Lung (tissue), 11 donors: ENCODE measurements at regions not wholly inside any gene's neighbourhood (a gene's known extent, or its start where the extent isn't known, plus 50 kb on each side); places are given as distances from the start of the nearest gene placed in this dataset.

Experiments
- ATAC-seq: fragments of 200-7000 bp; cut with Tn5 transposase; one replicate; pipeline ENCODE4 v1.9.1; 2020; ENCODE audit warnings: moderate number of reproducible peaks; ENCODE audit not compliant: insufficient read depth, low FRiP score
- DNase-seq, 3 donors: peaks; one replicate each; pipeline ENCODE4 v3.0.0-alpha.2; 2013 to 2017
- H3K27ac ChIP-seq, 2 donors: one replicate each; pipeline ENCODE4 v1.5.1; 2013; ENCODE audit warnings: mild to moderate bottlenecking in 2 of 2, moderate library complexity in 2 of 2, control low read depth in 1 of 2, inconsistent platforms in 1 of 2, low read depth in 1 of 2, low read length in 1 of 2
- H3K27me3 ChIP-seq, 3 donors: one replicate each; pipeline ENCODE4 v1.5.1; 2013; ENCODE audit warnings: low read length in 2 of 3; ENCODE audit not compliant: control insufficient read depth in 3 of 3, insufficient read depth in 3 of 3
- H3K36me3 ChIP-seq, 4 donors: one replicate each; pipeline ENCODE4 v1.5.1; 2013; ENCODE audit warnings: low read length in 4 of 4, mild to moderate bottlenecking in 1 of 4, moderate library complexity in 1 of 4; ENCODE audit not compliant: control insufficient read depth in 4 of 4, insufficient read depth in 4 of 4
- H3K4me1 ChIP-seq, 5 donors: one replicate each; pipeline ENCODE4 v1.5.1; 2013; ENCODE audit warnings: low read length in 5 of 5, mild to moderate bottlenecking in 2 of 5, moderate library complexity in 1 of 5; ENCODE audit not compliant: control insufficient read depth in 5 of 5, insufficient read depth in 5 of 5
- H3K4me3 ChIP-seq: one replicate; pipeline ENCODE4 v1.5.1; 2013; ENCODE audit warnings: mild to moderate bottlenecking, control low read depth, moderate library complexity
- H3K9ac ChIP-seq, 2 donors: one replicate each; pipeline ENCODE4 v1.5.1; 2013; ENCODE audit warnings: low read length in 2 of 2, control low read depth in 1 of 2; ENCODE audit not compliant: insufficient read depth in 1 of 2
- H3K9me3 ChIP-seq, 4 donors: one replicate each; pipeline ENCODE4 v1.5.1; 2013; ENCODE audit warnings: low read length in 3 of 4, mild to moderate bottlenecking in 1 of 4, moderate library complexity in 1 of 4; ENCODE audit not compliant: control insufficient read depth in 4 of 4, insufficient read depth in 3 of 4
- CTCF ChIP-seq: IDR thresholded peaks from 2 replicates; pipeline ENCODE4 v1.5.1; 2012; ENCODE audit warnings: mild to moderate bottlenecking; ENCODE audit errors: control extremely low read depth, extremely low read depth
- WGBS, 2 donors: extraction: QIAGEN DNeasy Blood & Tissue Kit; methylation state at CpG; one replicate each; pipeline ENCODE4 v1.1.7; 2013; 5-methylcytosine and 5-hydroxymethylcytosine counted together
- donor health status: control.
- donor health status: control.
- donor health status: Bipolar disorder and iron deficiency.
- donor health status: healthy.
- donor health status: DM: yes; HTN: yes; CAD: no.

DNA sequence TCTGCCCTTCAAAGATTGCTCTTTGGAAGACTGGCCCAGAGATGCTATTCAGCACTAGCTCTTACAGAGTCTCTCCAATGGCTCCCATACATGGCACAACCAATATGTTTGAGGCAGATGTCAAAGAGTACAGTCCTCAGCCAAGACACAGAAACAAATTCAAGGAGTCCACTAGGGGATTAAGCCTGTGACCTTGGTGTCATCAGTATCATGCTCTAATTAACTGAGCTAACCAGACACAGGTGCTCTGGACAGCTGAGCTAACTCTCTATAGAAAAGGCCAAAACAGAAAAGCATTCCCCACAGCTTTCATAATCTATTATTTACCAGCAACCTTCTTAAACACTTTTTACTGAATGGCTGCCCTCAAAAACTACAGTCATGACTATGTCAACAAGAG lies 666.0 kb upstream of the PLXNA2 start:
- no peaks in the 10 kb centered on the region for H3K36me3 ChIP-seq
- DNase-seq (no peak), ATAC-seq (no peak)
- H3K27me3 ChIP-seq: no peaks in the 10 kb centered on the region
- no peak for TF ChIP-seq CTCF
- H3K27ac ChIP-seq: no peak overlapping the region
- no peak overlapping the region for H3K9ac ChIP-seq
- no peak overlapping the region for H3K4me3 ChIP-seq
- H3K9me3 ChIP-seq: no peaks in the 10 kb centered on the region
- H3K4me1 ChIP-seq: no peaks in the 10 kb centered on the region

GRCh38 chr1:208917281-208917680 lies 666.2 kb upstream of the CAMK1G start:
- no peaks in the 10 kb centered on the region for H3K9me3 ChIP-seq
- no peaks in the 10 kb centered on the region for H3K4me1 ChIP-seq
- no peak overlapping the region for H3K27ac ChIP-seq
- 63 to 74% methylated on average over 5 of the region's 5 CpGs for WGBS, 2 donors
- no peak overlapping the region for H3K9ac ChIP-seq
- no peak for TF ChIP-seq CTCF
- no peaks in the 10 kb centered on the region for H3K36me3 ChIP-seq
- no peak overlapping the region for H3K4me3 ChIP-seq
- DNase-seq (no peak), ATAC-seq (no peak)
- no peaks in the 10 kb centered on the region for H3K27me3 ChIP-seq

- Histone ChIP-seq H3K27ac (no peak overlapping the region), H3K36me3 (no peaks in the 10 kb centered on the region), H3K9me3 (no peaks in the 10 kb centered on the region), H3K27me3 (no peaks in the 10 kb centered on the region), H3K4me3 (no peak overlapping the region), H3K9ac (no peak overlapping the region), H3K4me1 (no peaks in the 10 kb centered on the region)
- ATAC-seq (no peak), DNase-seq (no peak)
- 83% methylated on average over 3 of the region's 3 CpGs for WGBS, 2 donors
- no peak for TF ChIP-seq CTCF
Observed at GRCh38 chr1:208917723-208918122, 665.8 kb upstream of the CAMK1G start.

GRCh38 chr1:208918160-208918559 lies 665.4 kb upstream of the CAMK1G start:
- H3K9me3 ChIP-seq: peaks cover 0 to 4% (median 0%) of the 10 kb centered on the region in 4 donors
- no peaks in the 10 kb centered on the region for H3K4me1 ChIP-seq
- TF ChIP-seq CTCF: no peak
- no peak overlapping the region for H3K27ac ChIP-seq
- ATAC-seq (no peak), DNase-seq (no peak)
- no peaks in the 10 kb centered on the region for H3K36me3 ChIP-seq
- no peak overlapping the region for H3K9ac ChIP-seq
- no peak overlapping the region for H3K4me3 ChIP-seq
- no peaks in the 10 kb centered on the region for H3K27me3 ChIP-seq
